HG03521 (cell line): ENCODE measurements at regions not wholly inside any gene's neighbourhood (a gene's known extent, or its start where the extent isn't known, plus 50 kb on each side); places are given as distances from the start of the nearest gene placed in this dataset.

Source experiments
- ATAC-seq: cut with Tn5 transposase; IDR thresholded peaks from one replicate; pipeline ENCODE4 v1.9.1; 2021; ENCODE audit warnings: mild to moderate bottlenecking, moderate library complexity; ENCODE audit not compliant: unreplicated experiment

DNA sequence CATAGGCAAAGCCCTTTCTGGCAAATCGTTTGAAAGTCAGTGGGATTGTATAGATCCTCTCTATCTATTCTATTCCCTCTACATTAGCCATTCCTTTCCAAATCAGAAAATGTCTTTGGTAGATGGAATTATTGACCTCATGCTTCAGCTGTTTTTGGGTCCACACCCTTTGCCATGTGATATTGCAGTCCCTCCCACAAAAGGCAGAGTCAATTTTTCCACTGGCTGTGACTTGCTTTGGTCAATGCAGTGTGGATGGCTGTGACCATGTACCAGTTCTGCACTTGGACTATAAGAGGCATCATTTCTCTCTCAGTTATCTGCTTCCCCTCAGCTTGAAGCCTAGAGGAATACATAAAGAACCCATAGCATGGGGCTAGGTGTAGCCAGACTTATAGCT, 332.9 kb downstream of the PTEN start:
- no peak for ATAC-seq

DNA sequence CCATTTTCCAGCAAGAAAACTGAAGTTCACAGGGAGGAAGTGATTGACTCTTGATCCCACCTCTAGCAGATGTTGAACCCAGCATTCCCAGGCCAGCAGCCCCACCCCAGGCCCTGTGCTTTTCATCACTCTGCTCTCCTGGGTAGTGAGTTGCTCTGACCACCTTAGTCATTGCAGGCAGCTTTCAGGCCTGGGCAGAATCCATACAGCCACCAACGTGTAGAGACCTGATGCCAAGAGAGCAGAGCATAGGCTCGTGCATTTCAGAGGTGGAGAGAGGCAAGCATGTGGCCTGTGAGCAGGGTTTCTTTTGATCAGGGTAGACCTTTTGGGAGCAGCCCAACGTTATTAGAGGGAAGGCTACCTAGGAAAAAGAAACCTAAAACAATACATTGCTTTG, 334.6 kb downstream of the PTEN start:
- ATAC-seq = no peak

DNA sequence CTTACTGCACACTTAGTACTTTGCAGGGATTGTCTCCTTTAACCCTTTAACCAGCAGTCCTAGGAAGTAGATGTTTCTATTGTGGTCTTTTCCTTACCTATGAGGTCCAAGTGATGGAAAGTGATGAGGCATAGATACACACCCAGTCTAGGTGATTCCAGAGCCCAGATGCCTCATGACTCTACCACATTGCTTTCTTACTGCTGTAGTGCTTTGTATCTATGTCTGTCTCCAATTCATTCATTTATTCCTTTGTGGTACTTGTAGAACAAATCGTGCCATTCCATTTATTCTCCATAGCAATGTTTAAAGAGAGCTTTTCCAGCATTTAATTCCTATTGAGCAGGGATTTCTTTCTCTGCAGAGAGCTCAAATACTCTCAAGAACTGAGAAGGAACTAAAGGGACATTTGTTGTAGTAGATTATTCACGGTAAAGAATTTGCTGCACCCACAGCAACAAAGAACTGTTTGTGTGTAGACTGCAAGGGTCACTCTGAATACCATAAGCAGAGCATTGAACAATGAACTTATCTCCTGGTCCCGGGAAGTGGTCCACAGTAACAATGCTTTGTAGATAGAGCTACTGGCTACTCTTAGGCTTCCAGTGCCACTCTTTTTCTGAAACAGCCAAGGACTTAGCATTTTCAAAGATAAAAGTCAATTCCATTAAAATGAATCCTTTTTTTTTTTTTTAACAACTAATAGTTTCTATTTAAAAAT, 337.0 kb downstream of the PTEN start:
- ATAC-seq = no peak

DNA sequence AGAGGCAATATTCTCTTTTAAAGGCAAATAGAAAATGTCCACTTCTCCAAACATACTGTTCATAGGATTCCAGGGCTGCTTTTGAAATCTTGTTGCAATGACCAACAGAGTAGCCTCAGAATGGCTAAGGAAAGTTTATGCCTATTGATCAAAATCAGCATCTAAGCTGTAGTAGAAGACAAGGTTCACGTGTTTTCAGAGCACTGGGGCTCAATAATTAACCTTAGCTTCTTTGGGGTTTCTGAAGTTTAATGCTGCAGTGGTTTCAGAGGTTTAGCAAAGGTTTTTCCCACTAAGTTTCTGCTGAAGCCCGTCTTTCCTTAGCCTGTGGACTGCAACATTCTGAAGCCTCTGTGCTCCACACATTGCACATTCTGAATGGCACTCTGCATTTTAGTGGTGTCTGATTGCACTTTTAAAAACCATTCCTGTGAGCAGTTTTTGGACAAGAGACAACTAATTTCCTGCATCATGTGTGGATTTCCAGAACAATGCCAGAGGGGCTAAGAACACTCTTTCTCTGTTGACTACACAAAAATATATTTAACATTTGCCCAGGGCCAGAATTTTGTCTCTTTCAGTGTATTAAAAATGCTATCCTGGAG, 342.5 kb downstream of the PTEN start:
- no peak for ATAC-seq

DNA sequence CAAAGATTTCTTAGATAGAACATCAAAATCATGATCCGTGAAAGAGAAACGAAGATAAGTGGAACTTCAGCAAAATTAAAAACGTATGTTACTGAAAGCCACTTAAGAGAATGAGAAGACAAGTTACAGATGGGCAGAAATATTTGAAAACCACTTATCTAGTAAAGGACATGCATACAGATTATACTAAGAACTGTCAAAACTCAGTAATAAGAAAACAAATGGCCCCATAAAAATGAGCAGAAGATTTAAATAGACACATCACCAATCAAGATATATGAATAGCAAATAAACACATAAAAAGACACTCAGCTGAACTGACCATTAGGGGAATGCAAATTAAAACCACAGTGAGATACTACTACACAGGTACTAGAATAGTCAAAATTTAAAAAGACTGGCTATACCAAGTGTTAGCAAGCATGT, 343.7 kb downstream of the PTEN start:
- no peak for ATAC-seq

DNA sequence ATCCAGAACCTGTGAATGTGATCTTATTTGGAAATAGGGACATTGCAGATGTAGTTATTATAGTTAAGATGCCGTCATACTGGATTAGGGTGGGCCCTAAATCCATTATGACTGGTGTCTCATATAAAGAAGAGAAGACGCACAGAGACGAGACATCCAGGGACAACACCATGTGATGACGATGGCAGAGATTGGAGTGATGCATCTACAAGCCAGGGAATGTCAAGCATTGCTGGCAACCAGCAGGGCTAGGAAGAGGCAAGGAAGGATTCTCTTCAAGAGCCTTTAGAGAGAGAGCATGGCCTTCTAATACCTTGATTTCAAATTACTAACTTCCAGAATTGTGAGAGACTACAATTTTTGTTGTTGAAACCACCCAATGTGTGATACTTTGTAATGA, 345.8 kb downstream of the PTEN start:
- no peak for ATAC-seq

DNA sequence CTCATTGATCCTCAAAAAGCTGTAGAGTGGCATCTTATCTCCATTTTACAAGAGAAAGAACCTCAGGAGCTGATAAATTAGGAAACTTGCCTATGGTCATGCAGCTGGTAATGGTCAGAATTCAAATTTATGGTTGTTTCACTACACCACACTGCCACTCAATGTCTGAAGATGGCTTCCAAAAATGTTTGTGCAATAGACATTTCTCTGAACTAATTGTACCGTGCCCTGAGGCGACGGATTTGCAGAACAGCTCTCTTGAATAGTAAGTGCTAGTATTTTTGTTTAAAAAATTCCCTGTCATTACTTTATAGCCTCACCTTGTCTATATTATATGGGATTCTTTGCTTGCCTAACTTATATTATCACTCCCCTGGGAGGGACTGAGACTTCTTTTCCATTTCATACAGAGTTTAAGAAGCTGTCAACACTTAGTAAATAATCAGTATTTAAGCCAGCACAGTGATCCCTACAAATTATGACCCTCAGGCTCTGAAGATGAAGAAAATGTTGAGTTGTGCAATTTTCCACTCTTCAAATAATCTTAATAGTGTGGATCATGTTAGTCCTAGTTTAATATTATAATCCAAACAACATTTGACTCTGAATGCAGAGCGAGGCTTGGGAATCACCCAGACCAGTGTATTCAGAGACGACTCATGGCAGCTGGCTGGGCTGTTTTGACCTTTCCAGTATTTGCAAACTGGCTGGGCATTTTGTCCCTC, 346.6 kb downstream of the PTEN start:
- ATAC-seq = no peak

DNA sequence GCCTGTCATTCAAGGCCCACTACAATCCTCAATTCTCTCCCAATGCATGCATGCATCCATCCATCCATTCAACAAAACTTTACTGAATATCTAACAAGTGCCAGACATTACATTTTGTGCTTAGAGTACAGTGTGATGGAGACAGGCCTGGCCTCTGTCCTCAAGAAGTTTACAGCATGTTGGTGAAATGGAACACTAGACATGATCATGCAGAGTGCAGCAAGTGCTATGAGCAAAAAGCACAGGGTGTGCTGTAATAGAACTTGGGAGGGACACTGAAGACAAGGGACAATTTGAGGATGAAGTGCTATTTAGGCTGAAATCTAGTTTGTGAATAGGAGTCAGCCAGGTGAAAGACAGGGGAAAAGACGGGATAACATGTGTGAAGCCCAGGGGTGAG, 347.8 kb downstream of the PTEN start:
- no peak for ATAC-seq

DNA sequence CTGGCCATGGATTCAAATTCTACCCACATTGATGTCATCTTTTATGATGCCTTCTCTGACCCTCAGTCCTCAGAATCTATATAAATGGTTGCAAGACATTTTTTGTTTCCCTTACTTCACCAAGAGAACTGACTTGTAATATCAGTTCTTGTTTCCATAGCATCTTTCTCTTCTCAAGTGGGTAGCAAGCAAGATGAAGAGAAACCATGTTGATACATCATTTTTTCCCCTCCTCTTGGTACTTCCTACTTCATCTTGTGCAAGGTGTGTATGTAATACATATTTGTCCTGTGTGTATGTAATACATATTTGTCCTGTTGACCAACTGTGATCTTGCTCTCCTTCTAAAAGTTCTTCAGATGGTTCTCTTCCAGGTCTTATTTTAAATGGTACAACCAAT, 348.6 kb downstream of the PTEN start:
- ATAC-seq = no peak

DNA sequence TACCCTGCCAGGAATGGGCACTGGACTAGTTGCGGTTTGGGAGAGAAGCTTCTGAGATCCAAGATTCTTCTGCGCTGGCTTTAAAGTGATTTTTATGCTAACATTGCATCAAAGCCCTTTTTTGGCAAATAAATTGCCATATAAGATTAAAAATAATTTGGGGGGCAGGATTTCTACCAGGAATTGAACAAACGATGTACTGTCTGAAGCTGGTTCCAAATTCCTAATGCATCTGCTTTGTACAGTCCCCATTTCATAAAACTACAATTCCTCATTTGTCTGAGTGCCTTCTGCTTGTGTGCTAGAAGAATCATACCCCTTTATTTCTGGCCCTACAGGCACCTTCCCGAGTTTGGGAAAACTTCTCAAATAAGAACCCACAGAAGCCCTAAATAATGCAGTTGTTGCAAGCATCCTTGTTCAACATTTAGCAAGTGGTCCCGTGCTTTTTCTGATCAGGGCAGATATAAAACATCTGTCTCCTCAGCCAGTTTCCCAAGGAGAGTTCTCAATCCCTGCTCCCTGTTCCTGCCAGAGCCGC, 349.7 kb downstream of the PTEN start:
- ATAC-seq = no peak

DNA sequence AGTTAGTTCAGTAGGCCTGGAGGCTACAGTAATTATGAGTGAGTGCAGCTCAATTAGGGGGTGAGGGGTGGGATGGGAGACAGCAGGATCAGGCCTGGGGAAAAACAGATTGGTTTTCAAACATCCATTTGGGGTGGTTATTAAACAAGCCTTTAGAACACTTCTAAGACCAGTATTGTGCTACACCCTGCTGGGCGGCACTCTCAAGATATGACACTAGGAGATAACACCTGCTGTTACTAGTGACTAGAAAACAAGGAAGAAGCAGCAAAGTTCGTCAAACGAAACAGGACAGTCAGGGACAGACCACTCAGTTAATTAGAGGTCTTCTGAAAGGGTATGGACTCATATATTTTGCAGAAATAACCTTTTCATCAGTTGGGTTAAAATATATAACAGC, 353.6 kb downstream of the PTEN start:
- peak; percentile 59 for ATAC-seq

DNA sequence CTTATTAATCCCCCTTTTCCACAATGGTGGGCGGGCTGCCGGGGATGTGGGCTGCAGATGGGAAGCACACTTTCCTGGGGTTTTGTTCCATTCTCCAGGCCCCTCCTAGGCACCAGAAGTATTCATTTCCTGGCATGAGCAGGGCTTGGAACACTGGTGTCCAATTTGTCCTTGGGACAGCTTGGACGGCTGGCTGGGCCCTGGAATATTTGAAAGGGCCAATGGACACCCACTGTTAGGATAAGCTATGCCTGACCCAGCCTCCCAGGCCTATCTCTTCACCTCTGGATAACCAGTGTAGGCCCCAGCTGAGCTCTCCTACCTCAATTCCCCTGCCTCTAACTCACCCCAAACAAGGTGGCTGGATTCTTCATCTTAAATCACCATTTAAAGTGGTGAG, 354.9 kb downstream of the PTEN start:
- ATAC-seq = no peak

DNA sequence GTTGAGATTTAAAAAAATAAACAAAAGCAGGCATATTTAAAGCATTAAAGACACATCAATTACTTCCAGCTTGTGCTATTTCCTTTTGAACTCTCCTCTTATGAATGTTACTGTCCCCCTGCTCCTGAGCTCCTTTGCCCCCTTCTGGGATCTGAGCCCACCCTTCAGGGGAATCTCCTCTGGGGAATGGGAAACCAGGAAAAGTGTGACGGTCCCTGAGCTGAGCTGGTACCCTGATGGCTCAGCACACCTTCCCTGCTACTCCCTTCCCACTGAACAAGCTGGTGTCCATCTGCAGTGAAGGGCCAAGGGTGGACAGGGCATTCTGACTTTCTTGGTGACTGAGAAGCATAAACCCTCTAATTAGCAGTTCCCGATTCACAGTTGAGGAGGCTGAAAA, 356.3 kb downstream of the PTEN start:
- ATAC-seq = no peak

DNA sequence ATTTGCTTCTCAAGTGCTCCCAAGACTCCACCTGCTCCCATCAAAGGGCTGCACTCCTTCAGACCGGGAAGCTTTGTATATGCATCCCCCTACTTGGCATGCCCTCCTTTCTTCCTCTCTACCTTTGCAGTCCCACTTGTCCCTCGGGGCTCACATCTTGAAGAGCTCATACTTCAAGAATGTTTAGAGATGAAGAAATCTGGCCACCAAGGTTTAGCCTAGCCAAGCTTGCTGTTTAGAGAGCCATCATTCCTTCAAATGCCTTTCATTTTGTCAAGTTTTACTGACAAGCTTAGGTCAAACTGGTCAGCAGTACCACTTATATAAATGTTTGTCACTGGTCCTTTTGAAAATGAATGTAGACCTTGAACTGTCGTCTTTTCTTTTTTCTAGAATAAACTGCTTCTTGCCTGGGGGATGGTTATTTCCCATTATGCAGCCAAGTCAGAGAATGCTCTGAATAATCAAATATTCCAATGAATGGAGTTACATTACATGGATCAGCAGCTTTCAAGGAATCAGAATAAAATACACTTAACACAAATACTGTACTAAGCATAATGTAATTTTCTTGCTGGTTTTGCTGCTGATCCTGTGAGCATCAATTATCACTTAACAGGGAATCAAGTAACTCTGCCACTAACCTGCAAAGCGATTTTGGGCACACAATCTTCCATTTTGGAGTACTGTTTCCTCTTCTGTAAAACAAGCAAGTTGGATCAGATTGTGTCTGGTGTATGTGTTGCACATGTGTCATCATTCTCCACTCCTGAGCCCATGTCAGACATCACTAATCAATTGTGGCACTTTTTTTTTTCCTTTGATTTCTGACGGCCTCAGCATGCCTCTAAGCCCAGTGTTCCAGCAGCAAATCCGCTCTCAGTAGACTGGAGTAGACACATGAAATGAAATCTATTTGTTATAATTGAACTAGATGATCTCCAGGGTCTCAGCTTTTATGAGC, 357.9 kb downstream of the PTEN start:
- ATAC-seq = no peak

DNA sequence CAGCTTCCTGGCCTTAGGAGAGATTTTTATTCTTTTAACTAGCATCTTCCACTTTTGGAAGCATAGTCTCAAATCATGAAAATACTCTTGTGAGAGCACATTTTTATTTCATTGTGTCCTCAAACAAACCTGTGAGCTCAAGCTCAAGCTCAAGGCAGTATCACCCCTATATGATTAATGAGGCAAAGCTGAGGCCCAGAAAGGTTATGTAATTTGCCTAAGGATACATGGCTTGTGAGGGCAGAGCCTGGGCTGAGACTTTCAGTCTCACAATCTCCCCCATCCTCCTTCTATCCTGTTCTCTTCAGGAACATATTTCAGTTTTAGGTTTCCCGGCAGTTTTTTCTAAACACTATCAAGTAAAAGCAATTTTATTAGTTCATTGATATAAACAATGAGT, 359.5 kb downstream of the PTEN start:
- ATAC-seq = no peak
